Stomach (tissue), 8 donors: ENCODE measurements at regions not wholly inside any gene's neighbourhood (a gene's known extent, or its start where the extent isn't known, plus 50 kb on each side); places are given as distances from the start of the nearest gene placed in this dataset.
"Not testable (repeated sequence)": the region's sequence is repeated elsewhere in the genome, so short reads cannot be mapped to it uniquely, and the experiment has no call there.

Experiments
- DNase-seq, 2 donors: peaks; one replicate each; pipeline versions ENCODE4 v3.0.0 to v3.0.0-alpha.2; 2013 to 2019
- H3K27ac ChIP-seq, 5 donors: fragments of 200-600 bp in 4 of 5; sonication (generic) in 4 of 5; one replicate each; pipeline ENCODE4 v1.5.1; 2013 to 2019; ENCODE audit warnings: mild to moderate bottlenecking in 1 of 5, moderate library complexity in 1 of 5
- H3K27me3 ChIP-seq, 3 donors: fragments of 200-600 bp; sonication (generic); one replicate each; pipeline ENCODE4 v1.5.1; 2017 to 2019; ENCODE audit warnings: mixed run types in 1 of 3
- H3K36me3 ChIP-seq, 4 donors: fragments of 200-600 bp; sonication (generic); 1 replicate in 3 of 4; 2 replicates in 1 of 4; pipeline ENCODE4 v1.5.1; 2016 to 2019
- H3K4me1 ChIP-seq, 4 donors: fragments of 200-600 bp; sonication (generic); one replicate each; pipeline ENCODE4 v1.5.1; 2016 to 2019
- H3K4me3 ChIP-seq, 4 donors: fragments of 200-600 bp; sonication (generic) in 3 of 4; one replicate each; pipeline ENCODE4 v1.5.1; 2016 to 2019; ENCODE audit warnings: mild to moderate bottlenecking in 1 of 4
- H3K9me3 ChIP-seq, 4 donors: fragments of 200-600 bp; sonication (generic); one replicate each; pipeline ENCODE4 v1.5.1; 2016 to 2019
- CTCF ChIP-seq, 7 experiments: fragments of 450-650 bp in 4 of 7; fragments of 200-600 bp in 3 of 7; sonication (generic) in 3 of 7; IDR thresholded peaks; one replicate each; pipeline ENCODE4 v1.5.1; 2016 to 2019; ENCODE audit warnings: antibody characterized with exemption in 7 of 7, control low read depth in 2 of 7, mild to moderate bottlenecking in 1 of 7
- EP300 ChIP-seq: sonication (generic); formaldehyde crosslinking; IDR thresholded peaks from one replicate; pipeline ENCODE4 v1.6.1; 2017; ENCODE audit warnings: antibody characterized with exemption
- POLR2A ChIP-seq, 4 donors: fragments of 450-650 bp; IDR thresholded peaks; one replicate each; pipeline ENCODE4 v1.6.1; 2016; ENCODE audit warnings: antibody characterized with exemption in 4 of 4, control low read depth in 2 of 4, mild to moderate bottlenecking in 1 of 4, moderate library complexity in 1 of 4
- POLR2AphosphoS5 ChIP-seq, 3 donors: sonication (generic); formaldehyde crosslinking; IDR thresholded peaks; one replicate each; pipeline ENCODE4 v1.6.1; 2016; ENCODE audit warnings: antibody characterized with exemption in 3 of 3
- WGBS, 5 donors: extraction: QIAGEN DNeasy Blood & Tissue Kit in 3 of 5; methylation state at CpG; one replicate each; pipeline versions ENCODE4 v1.1.5 to v1.1.7; 2013 to 2018; 5-methylcytosine and 5-hydroxymethylcytosine counted together
- intact Hi-C: fragments of 100-400 bp; cut with DNase I; formaldehyde crosslinking; loops from one replicate; pipeline ENCODE4 v1.15.1; 2023; ENCODE audit warnings: low total_unique reads
- donor health status: healthy with polysubstance abuse.
- donor health status: Bipolar disorder and iron deficiency.
- donor health status: healthy.

DNA sequence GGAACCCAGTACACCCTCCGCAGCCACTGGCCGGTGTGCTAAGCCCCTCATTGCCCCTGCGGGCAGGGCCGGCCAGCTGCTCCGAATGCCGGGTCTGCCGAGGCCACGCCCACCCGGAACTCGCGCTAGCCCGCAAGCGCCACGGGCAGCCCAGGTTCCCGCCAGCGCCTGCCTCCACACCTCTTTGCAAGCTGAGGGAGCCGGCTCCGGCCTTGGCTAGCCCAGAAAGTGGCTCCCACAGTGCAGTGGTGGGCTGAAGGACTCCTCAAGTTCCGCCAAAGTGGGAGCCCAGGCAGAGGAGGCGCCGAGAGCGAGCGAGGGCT is 81.4 kb upstream of the BCHE start:
- no peaks in the 10 kb centered on the region for H3K36me3 ChIP-seq
- 93 to 98% (median 97%) methylated on average over 20 to 23 of the region's 23 CpGs for WGBS, 5 donors
- intact Hi-C loops, result no loop called here
- H3K4me3 ChIP-seq, result no peak overlapping the region
- TF ChIP-seq POLR2AphosphoS5 (IDR thresholded peaks at IDR 0.05), result no peak
- TF ChIP-seq POLR2A (IDR thresholded peaks at IDR 0.05), result no peak
- no peak for TF ChIP-seq EP300
- TF ChIP-seq CTCF (IDR thresholded peaks at IDR 0.05), result no peak
- no peak overlapping the region for H3K27ac ChIP-seq
- H3K4me1 ChIP-seq, result no peaks in the 10 kb centered on the region
- DNase-seq, result no peak
- H3K27me3 ChIP-seq, result no peaks in the 10 kb centered on the region
- peaks cover 0 to 13% (median 6%) of the 10 kb centered on the region in 4 donors for H3K9me3 ChIP-seq

- H3K4me1 ChIP-seq, DNase-seq, H3K36me3 ChIP-seq, H3K27ac ChIP-seq, intact Hi-C loops, H3K27me3 ChIP-seq, H3K4me3 ChIP-seq: not testable (repeated sequence)
- 76 to 95% (median 94%) methylated on average over 2 to 24 of the region's 24 CpGs for WGBS, 5 donors
- peaks cover 0 to 13% (median 6%) of the 10 kb centered on the region in 4 donors for H3K9me3 ChIP-seq
Measured at GRCh38 chr3:165917938-165918656, 80.9 kb upstream of the BCHE start.

DNA sequence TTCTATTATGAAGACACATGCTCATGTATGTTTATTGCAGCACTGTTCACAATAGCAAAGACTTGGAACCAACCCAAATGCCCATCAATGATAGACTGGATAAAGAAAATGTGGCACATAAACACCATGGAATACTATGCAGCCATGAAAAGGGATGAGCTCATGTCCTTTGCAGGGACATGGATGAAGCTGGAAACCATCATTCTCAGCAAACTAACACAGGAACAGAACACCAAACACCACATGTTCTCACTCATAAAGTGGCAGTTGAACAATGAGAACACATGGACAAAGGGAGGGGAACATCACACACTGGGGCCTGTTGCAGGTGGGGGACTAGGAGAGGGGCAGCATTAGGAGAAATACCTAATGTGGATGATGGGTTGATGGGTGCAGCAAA is 77.9 kb upstream of the BCHE start:
- DNase-seq, intact Hi-C loops, H3K36me3 ChIP-seq, H3K27ac ChIP-seq, H3K4me1 ChIP-seq, H3K27me3 ChIP-seq, H3K4me3 ChIP-seq: not testable (repeated sequence)
- peaks cover 0 to 13% (median 6%) of the 10 kb centered on the region in 4 donors for H3K9me3 ChIP-seq

GRCh38 chr3:165903885-165904630 is 66.8 kb upstream of the BCHE start:
- WGBS, 5 donors, result 77 to 88% (median 82%) methylated on average over 7 of the region's 7 CpGs
- Histone ChIP-seq H3K36me3 (no peaks in the 10 kb centered on the region), H3K4me3 (no peak overlapping the region), H3K9me3 (no peaks in the 10 kb centered on the region), H3K27ac (no peak overlapping the region), H3K27me3 (no peaks in the 10 kb centered on the region), H3K4me1 (no peaks in the 10 kb centered on the region)
- intact Hi-C loops, result no loop called here
- TF ChIP-seq POLR2A (IDR thresholded peaks at IDR 0.05) (no peak), CTCF (IDR thresholded peaks at IDR 0.05) (no peak), POLR2AphosphoS5 (IDR thresholded peaks at IDR 0.05) (no peak), EP300 (no peak)
- DNase-seq, result no peak

- Histone ChIP-seq H3K4me3 (no peak overlapping the region), H3K4me1 (no peaks in the 10 kb centered on the region), H3K27ac (no peak overlapping the region), H3K9me3 (no peaks in the 10 kb centered on the region), H3K27me3 (no peaks in the 10 kb centered on the region), H3K36me3 (no peaks in the 10 kb centered on the region)
- WGBS, 5 donors, result 80 to 95% (median 91%) methylated on average over 1 of the region's 1 CpG
- no peak for TF ChIP-seq POLR2A (IDR thresholded peaks at IDR 0.05)
- intact Hi-C loops, result no loop called here
- no peak for DNase-seq
Measured at GRCh38 chr3:165899066-165899465, 61.8 kb upstream of the BCHE start.

DNA sequence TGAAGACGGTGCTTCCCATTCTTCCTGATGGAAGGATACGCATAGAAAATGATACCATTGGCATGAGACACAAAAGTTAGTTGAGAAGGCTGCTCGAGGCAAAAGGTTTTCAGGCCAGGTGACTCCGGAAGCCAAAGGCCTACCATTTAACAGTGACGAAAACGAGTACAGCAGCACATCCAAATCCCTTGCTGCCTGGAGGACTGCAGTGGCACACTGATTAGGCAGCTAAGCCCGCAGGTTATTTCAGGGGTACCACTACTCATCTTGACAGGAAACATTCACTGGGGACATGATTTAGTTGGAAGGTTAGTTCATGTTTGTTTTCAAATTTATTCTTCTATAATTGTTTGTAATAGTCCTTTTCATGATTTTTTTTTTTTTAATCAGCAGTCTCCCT is 59.9 kb upstream of the BCHE start:
- Histone ChIP-seq H3K9me3 (no peaks in the 10 kb centered on the region), H3K36me3 (no peaks in the 10 kb centered on the region), H3K4me3 (no peak overlapping the region), H3K27me3 (no peaks in the 10 kb centered on the region), H3K4me1 (no peaks in the 10 kb centered on the region), H3K27ac (no peak overlapping the region)
- TF ChIP-seq CTCF (IDR thresholded peaks at IDR 0.05), result no peak
- TF ChIP-seq POLR2AphosphoS5 (IDR thresholded peaks at IDR 0.05), result no peak
- no peak for TF ChIP-seq POLR2A (IDR thresholded peaks at IDR 0.05)
- TF ChIP-seq EP300, result no peak
- WGBS, 5 donors, result 78 to 85% (median 85%) methylated on average over 7 of the region's 7 CpGs
- intact Hi-C loops, result no loop called here
- no peak for DNase-seq
